H1 (cell line): ENCODE measurements at regions not wholly inside any gene's neighbourhood (a gene's known extent, or its start where the extent isn't known, plus 50 kb on each side); places are given as distances from the start of the nearest gene placed in this dataset.

Experiments used
- CTCF ChIA-PET: fragments of 300-600 bp; sonication (Branson Sonifier 250); formaldehyde crosslinking; loops from one replicate; lab custom pipeline; 2021; ENCODE audit not compliant: partially characterized antibody; lab: Charles Lee
- POLR2A ChIA-PET: fragments of 300-600 bp; sonication (Branson Sonifier 250); formaldehyde crosslinking; loops from one replicate; lab custom pipeline; 2021; ENCODE audit warnings: inconsistent platforms; ENCODE audit not compliant: partially characterized antibody; lab: Charles Lee
- DNase-seq, 2 experiments: peaks; one replicate each; pipeline versions ENCODE4 v3.0.0 to v3.0.0-alpha.2; 2010 to 2022; ENCODE audit warnings: low spot score in 2 of 2, low read depth in 1 of 2, mixed read lengths in 1 of 2
- FAIRE-seq: peaks from 2 replicates; lab custom pipeline; 2011; peaks lifted over from hg19 to GRCh38; lab: Jason Lieb, UNC
- H2AFZ ChIP-seq: 2 replicates; pipeline ENCODE4 v1.8.1; 2012; ENCODE audit warnings: low read length, inconsistent platforms
- H2AK5ac ChIP-seq: 2 replicates; pipeline ENCODE4 v1.6.1; 2013; ENCODE audit warnings: low read depth, low read length
- H2BK120ac ChIP-seq: replicated peaks from 2 replicates; pipeline ENCODE3; 2013; ENCODE audit warnings: low read depth, low read length, inconsistent platforms
- H2BK12ac ChIP-seq: 2 replicates; pipeline ENCODE4 v1.6.1; 2013; ENCODE audit warnings: low read depth, low read length
- H2BK15ac ChIP-seq: 2 replicates; pipeline ENCODE4 v1.6.1; 2013; ENCODE audit warnings: low read length
- H2BK20ac ChIP-seq: 2 replicates; pipeline ENCODE4 v1.6.1; 2013; ENCODE audit warnings: low read length
- H2BK5ac ChIP-seq: 2 replicates; pipeline ENCODE4 v1.6.1; 2013; ENCODE audit warnings: low read depth, low read length
- H3K14ac ChIP-seq: 2 replicates; pipeline ENCODE4 v1.6.1; 2013; ENCODE audit warnings: inconsistent platforms; ENCODE audit not compliant: insufficient read length
- H3K18ac ChIP-seq: 2 replicates; pipeline ENCODE4 v1.6.1; 2013; ENCODE audit warnings: low read length; ENCODE audit errors: extremely low read depth
- H3K23ac ChIP-seq: 2 replicates; pipeline ENCODE4 v1.6.1; 2013; ENCODE audit warnings: inconsistent platforms; ENCODE audit not compliant: insufficient read length
- H3K23me2 ChIP-seq: 2 replicates; pipeline ENCODE4 v1.6.1; 2013; ENCODE audit warnings: low read depth, low read length
- H3K27ac ChIP-seq: 2 replicates; pipeline ENCODE4 v1.6.1; 2011; ENCODE audit warnings: low read depth, low read length, inconsistent platforms
- H3K27me3 ChIP-seq, 4 experiments: replicated peaks in 1 of 4; 1 replicate in 1 of 4; 2 replicates in 3 of 4; pipeline versions ENCODE4 v1.6.1 to v1.8.1; 2011 to 2013; ENCODE audit warnings: low read length in 3 of 4, mild to moderate bottlenecking in 3 of 4, inconsistent platforms in 2 of 4, mixed read lengths in 2 of 4, moderate library complexity in 1 of 4; ENCODE audit not compliant: control insufficient read depth in 3 of 4, insufficient read depth in 3 of 4; ENCODE audit errors: extremely low read depth in 1 of 4
- H3K36me3 ChIP-seq, 4 experiments: 2 replicates each; pipeline versions ENCODE4 v1.6.1 to v1.8.1; 2011 to 2013; ENCODE audit warnings: mild to moderate bottlenecking in 4 of 4, low read length in 3 of 4, moderate library complexity in 2 of 4, control low read depth in 1 of 4, inconsistent platforms in 1 of 4; ENCODE audit not compliant: insufficient read depth in 4 of 4, control insufficient read depth in 2 of 4
- H3K4ac ChIP-seq: replicated peaks from 2 replicates; pipeline ENCODE3; 2013; ENCODE audit warnings: low read length, low read depth, mixed read lengths, inconsistent platforms; ENCODE audit not compliant: insufficient read length
- H3K4me1 ChIP-seq, 4 experiments: replicated peaks in 1 of 4; 1 replicate in 1 of 4; 2 replicates in 3 of 4; pipeline versions ENCODE4 v1.6.1 to v1.8.1; 2011 to 2013; ENCODE audit warnings: low read length in 3 of 4, inconsistent platforms in 2 of 4, mixed read lengths in 1 of 4; ENCODE audit not compliant: insufficient read depth in 4 of 4, control insufficient read depth in 3 of 4
- H3K4me2 ChIP-seq, 2 experiments: 2 replicates each; pipeline versions ENCODE4 v1.6.1 to v1.8.1; 2011 to 2013; ENCODE audit warnings: low read depth in 2 of 2, low read length in 2 of 2, control low read depth in 1 of 2, inconsistent platforms in 1 of 2, mild to moderate bottlenecking in 1 of 2; ENCODE audit not compliant: insufficient read depth in 1 of 2
- H3K4me3 ChIP-seq, 4 experiments: fragments of 200-600, 300-600 bp in 1 of 4; sonication (generic), shearing (Covaris generic), sonication (Bioruptor Twin) in 1 of 4; 2 replicates each; pipeline versions ENCODE4 v1.5.1 to v1.8.1; 2011 to 2016; ENCODE audit warnings: low read length in 4 of 4, low read depth in 3 of 4, control low read depth in 2 of 4, inconsistent platforms in 2 of 4, mild to moderate bottlenecking in 2 of 4, mixed read lengths in 1 of 4, moderate library complexity in 1 of 4; ENCODE audit not compliant: insufficient read depth in 2 of 4; ENCODE audit errors: extremely low read depth in 1 of 4
- H3K56ac ChIP-seq: replicated peaks from 2 replicates; pipeline ENCODE3; 2013; ENCODE audit warnings: low read depth, mild to moderate bottlenecking, mixed read lengths, low read length, inconsistent platforms; ENCODE audit not compliant: insufficient read length
- H3K79me1 ChIP-seq: 2 replicates; pipeline ENCODE4 v1.6.1; 2013; ENCODE audit warnings: low read depth, low read length, control low read depth
- H3K79me2 ChIP-seq, 2 experiments: 2 replicates each; pipeline versions ENCODE4 v1.6.1 to v1.8.1; 2012 to 2013; ENCODE audit warnings: low read length in 2 of 2, mild to moderate bottlenecking in 2 of 2, inconsistent platforms in 1 of 2; ENCODE audit not compliant: insufficient read depth in 2 of 2, control insufficient read depth in 1 of 2
- H3K9ac ChIP-seq, 4 experiments: replicated peaks in 1 of 4; 1 replicate in 1 of 4; 2 replicates in 3 of 4; pipeline versions ENCODE4 v1.6.1 to v1.8.1; 2011 to 2013; ENCODE audit warnings: low read depth in 3 of 4, low read length in 3 of 4, control low read depth in 2 of 4, mild to moderate bottlenecking in 2 of 4, moderate library complexity in 2 of 4, inconsistent platforms in 1 of 4; ENCODE audit errors: extremely low read depth in 1 of 4
- H3K9me3 ChIP-seq, 2 experiments: 2 replicates each; pipeline versions ENCODE4 v1.6.1 to v1.8.1; 2012 to 2013; ENCODE audit warnings: mild to moderate bottlenecking in 2 of 2, moderate library complexity in 2 of 2, control low read depth in 1 of 2, inconsistent platforms in 1 of 2, low read depth in 1 of 2, low read length in 1 of 2, mixed read lengths in 1 of 2; ENCODE audit not compliant: insufficient read depth in 2 of 2
- H4K20me1 ChIP-seq, 2 experiments: replicated peaks in 1 of 2; 2 replicates each; pipeline versions ENCODE3 to v1.8.1; 2011 to 2013; ENCODE audit warnings: inconsistent platforms in 2 of 2, low read length in 2 of 2, mild to moderate bottlenecking in 1 of 2; ENCODE audit not compliant: insufficient read depth in 2 of 2, control insufficient read depth in 1 of 2
- H4K5ac ChIP-seq: 2 replicates; pipeline ENCODE4 v1.6.1; 2013; ENCODE audit warnings: low read length, low read depth, mixed read lengths, inconsistent platforms; ENCODE audit not compliant: insufficient read length
- H4K8ac ChIP-seq: 2 replicates; pipeline ENCODE4 v1.8.0; 2013; ENCODE audit warnings: mild to moderate bottlenecking, moderate library complexity, low read length, inconsistent platforms; ENCODE audit not compliant: insufficient read depth; ENCODE audit errors: extremely low read depth
- H4K91ac ChIP-seq: replicated peaks from 2 replicates; pipeline ENCODE3; 2013; ENCODE audit warnings: low read length, mixed read lengths, inconsistent platforms; ENCODE audit not compliant: insufficient read length
- CBX8 ChIP-seq: fragments of 300-800, 300-1000 bp; sonication (generic); IDR thresholded peaks from 2 replicates; pipeline ENCODE4 v1.7.1; 2016; ENCODE audit warnings: low read depth, low read length, borderline replicate concordance
- CHD2 ChIP-seq: IDR thresholded peaks from 2 replicates; pipeline ENCODE4 v1.6.1; 2012; ENCODE audit warnings: low read length, improper control_type of control experiment
- GABPA ChIP-seq: IDR thresholded peaks from 2 replicates; pipeline ENCODE4 v1.6.1; 2011; ENCODE audit warnings: mild to moderate bottlenecking, low read length, moderate library complexity, borderline replicate concordance; ENCODE audit not compliant: insufficient read depth
- GTF2F1 ChIP-seq: IDR thresholded peaks from 2 replicates; pipeline ENCODE4 v1.6.1; 2012; ENCODE audit warnings: low read depth, low read length, improper control_type of control experiment, borderline replicate concordance
- HDAC2 ChIP-seq, 2 experiments: fragments of 300-600 bp in 1 of 2; sonication (generic) in 1 of 2; IDR thresholded peaks; 2 replicates each; pipeline ENCODE4 v1.6.1; 2011 to 2012; ENCODE audit warnings: low read depth in 2 of 2, low read length in 2 of 2, mild to moderate bottlenecking in 2 of 2, moderate library complexity in 2 of 2, borderline replicate concordance in 1 of 2, inconsistent platforms in 1 of 2
- KDM1A ChIP-seq: fragments of 200-600, 300-600 bp; sonication (generic); IDR thresholded peaks from 2 replicates; pipeline ENCODE4 v1.7.1; 2016; ENCODE audit warnings: mild to moderate bottlenecking, low read length, borderline replicate concordance
- KDM5A ChIP-seq: fragments of 200-600 bp; IDR thresholded peaks from 2 replicates; pipeline ENCODE4 v1.7.1; 2012; ENCODE audit warnings: mild to moderate bottlenecking, low read length, inconsistent platforms, mixed read lengths
- MAFK ChIP-seq: IDR thresholded peaks from 2 replicates; pipeline ENCODE4 v1.6.1; 2012; ENCODE audit warnings: low read depth, mild to moderate bottlenecking, improper control_type of control experiment, low read length
- PHF8 ChIP-seq: fragments of 200-600 bp; sonication (generic); conservative IDR thresholded peaks from 2 replicates; pipeline ENCODE4 v1.7.1; 2012; ENCODE audit warnings: low read depth, mild to moderate bottlenecking, inconsistent platforms, low read length, moderate library complexity
- RAD21 ChIP-seq, 2 experiments: IDR thresholded peaks in 1 of 2; conservative IDR thresholded peaks in 1 of 2; 2 replicates each; pipeline ENCODE4 v1.6.1; 2011; ENCODE audit warnings: low read depth in 2 of 2, low read length in 2 of 2, improper control_type of control experiment in 1 of 2, inconsistent platforms in 1 of 2, mild to moderate bottlenecking in 1 of 2, moderate library complexity in 1 of 2
- SIRT6 ChIP-seq: IDR thresholded peaks from one replicate; pipeline ENCODE4 v1.7.1; 2012; ENCODE audit warnings: low read length, inconsistent platforms
- TAF1 ChIP-seq: IDR thresholded peaks from 2 replicates; pipeline ENCODE4 v1.6.1; 2011; ENCODE audit warnings: mild to moderate bottlenecking, low read depth, low read length
- TEAD4 ChIP-seq: IDR thresholded peaks from 2 replicates; pipeline ENCODE4 v1.6.1; 2012; ENCODE audit warnings: low read depth, low read length, inconsistent platforms, mixed read lengths
- WGBS, 2 experiments: shearing (Covaris generic) in 1 of 2; methylation state at CpG; one replicate each; pipeline versions ENCODE4 v1.1.6 to v1.1.7; 2013 to 2015; ENCODE audit warnings: low lambda C conversion rate in 2 of 2, mixed read lengths in 2 of 2, inconsistent platforms in 1 of 2, low coverage in 1 of 2, missing lambda C conversion rate in 1 of 2; ENCODE audit not compliant: insufficient replicate concordance in 2 of 2, insufficient coverage in 1 of 2, insufficient read length in 1 of 2; ENCODE audit errors: extremely low coverage in 1 of 2, missing lambda C conversion rate in 1 of 2; 5-methylcytosine and 5-hydroxymethylcytosine counted together

DNA sequence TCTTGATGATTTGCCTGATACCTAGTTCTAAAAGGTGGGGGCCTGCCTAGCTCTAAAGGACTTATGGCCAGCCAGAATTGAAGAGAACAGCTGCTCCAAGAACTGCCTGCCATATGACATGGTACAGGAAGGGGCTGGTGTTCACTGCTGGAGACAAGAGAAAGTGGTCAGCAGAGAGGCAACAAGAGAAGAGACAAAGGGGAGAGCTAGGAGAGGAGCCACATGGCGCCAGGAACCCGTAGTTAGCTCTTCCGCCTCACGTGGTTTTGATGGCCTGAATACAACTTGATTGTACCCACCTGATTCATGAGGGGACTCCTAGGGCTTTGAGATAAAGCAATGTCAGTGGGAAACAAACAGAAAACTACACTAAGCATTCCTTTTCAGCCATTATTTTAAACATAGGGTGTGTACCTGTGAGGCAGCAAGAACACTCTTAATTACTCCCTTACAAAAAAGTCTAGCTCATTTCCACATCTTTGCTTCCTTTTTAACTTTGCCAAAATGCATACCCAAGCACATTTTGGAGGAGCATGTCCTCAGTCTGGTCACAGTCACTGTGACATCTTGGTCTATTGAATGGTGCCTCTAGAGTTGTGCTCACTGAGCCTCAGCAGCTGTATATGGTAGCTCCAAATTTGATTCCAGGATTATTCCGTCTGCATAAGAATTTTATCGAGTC lies 71.6 kb downstream of the CCDC71L start:
- H2BK120ac ChIP-seq: no peak overlapping the region
- H2BK20ac ChIP-seq: no peak overlapping the region
- H4K91ac ChIP-seq: no peak overlapping the region
- no peak overlapping the region for H3K18ac ChIP-seq
- no peaks in the 10 kb centered on the region for H3K23me2 ChIP-seq
- H3K79me1 ChIP-seq: no peaks in the 10 kb centered on the region
- H4K5ac ChIP-seq: no peak overlapping the region
- H2BK15ac ChIP-seq: no peak overlapping the region
- no peaks in the 10 kb centered on the region for H4K20me1 ChIP-seq
- CTCF ChIA-PET: interaction anchor here (0.8 to 1.8 kb wide), 3 partner anchors 47 to 459 kb away, joined by 3 to 4 read pairs (median 3); partner anchors contain the start of gene CCDC71L
- H3K9me3 ChIP-seq: no peaks in the 10 kb centered on the region
- H3K4me1 ChIP-seq: no peaks in the 10 kb centered on the region
- no peak overlapping the region for H4K8ac ChIP-seq
- no peaks in the 10 kb centered on the region for H3K27me3 ChIP-seq
- H3K36me3 ChIP-seq: no peaks in the 10 kb centered on the region
- no peak overlapping the region for H3K4me2 ChIP-seq
- no peak overlapping the region for H3K14ac ChIP-seq
- H3K56ac ChIP-seq: no peak overlapping the region
- 92% methylated on average over 6 of the region's 6 CpGs; no CpG with 5 or more reads in 1 of the 2 experiments for WGBS, 2 experiments
- H2BK5ac ChIP-seq: no peak overlapping the region
- H3K27ac ChIP-seq: no peak overlapping the region
- H3K79me2 ChIP-seq: no peaks in the 10 kb centered on the region
- H3K23ac ChIP-seq: no peak overlapping the region
- no peak overlapping the region for H3K9ac ChIP-seq
- POLR2A ChIA-PET: interaction anchor here (1.2 kb wide), 1 partner anchor 10 kb away, joined by 3 read pairs; no protein-coding TSS in a partner anchor
- H2AK5ac ChIP-seq: no peak overlapping the region
- no peak overlapping the region for H3K4me3 ChIP-seq
- DNase-seq (no peak), FAIRE-seq (no peak)
- H3K4ac ChIP-seq: no peak overlapping the region
- H2BK12ac ChIP-seq: no peak overlapping the region
- H2AFZ ChIP-seq: 0 out of 2 replicates have a peak overlapping the region, but pooled peaks have one; percentile 39
- no peak for TF ChIP-seq TEAD4
- no peak for TF ChIP-seq HDAC2 (IDR thresholded peaks at IDR 0.05; ENCODE audit: borderline replicate concordance in 1 of 2, low read depth in 2 of 2, low read length in 2 of 2)
- TF ChIP-seq KDM5A: no peak
- TF ChIP-seq SIRT6: no peak
- no peak for TF ChIP-seq KDM1A
- no peak for TF ChIP-seq CBX8
- no peak for TF ChIP-seq TAF1
- TF ChIP-seq GABPA: no peak
- TF ChIP-seq RAD21 (IDR thresholded peaks at IDR 0.05 in 1 of 2, conservative IDR thresholded peaks at IDR 0.05 in 1 of 2; ENCODE audit: low read depth in 2 of 2, low read length in 2 of 2): no peak
- TF ChIP-seq MAFK: no peak
- TF ChIP-seq PHF8: no peak
- no peak for TF ChIP-seq CHD2
- no peak for TF ChIP-seq GTF2F1
